ENCODE measurements at regions not wholly inside any gene's neighbourhood (a gene's known extent, or its start where the extent isn't known, plus 50 kb on each side); places are given as distances from the start of the nearest gene placed in this dataset.

- TF ChIP-seq POLR2A (IDR thresholded peaks at IDR 0.05; ENCODE audit: low read depth, low read length) (no peak), POLR2AphosphoS5 (IDR thresholded peaks at IDR 0.05; ENCODE audit: low read depth, low read length) (no peak), TAF1 (IDR thresholded peaks at IDR 0.05; ENCODE audit: low read depth, low read length) (no peak), PAX5 (IDR thresholded peaks at IDR 0.05; ENCODE audit: insufficient read depth, low read length, severe bottlenecking) (no peak), POU2F2 (IDR thresholded peaks at IDR 0.05; ENCODE audit: low read depth, low read length) (no peak)
Measured at GRCh38 chr10:58942724-58943123, 233.7 kb upstream of the PHYHIPL start.

Measured in GM12891 (cell line).